ENCODE measurements at regions not wholly inside any gene's neighbourhood (a gene's known extent, or its start where the extent isn't known, plus 50 kb on each side); places are given as distances from the start of the nearest gene placed in this dataset.

DNA sequence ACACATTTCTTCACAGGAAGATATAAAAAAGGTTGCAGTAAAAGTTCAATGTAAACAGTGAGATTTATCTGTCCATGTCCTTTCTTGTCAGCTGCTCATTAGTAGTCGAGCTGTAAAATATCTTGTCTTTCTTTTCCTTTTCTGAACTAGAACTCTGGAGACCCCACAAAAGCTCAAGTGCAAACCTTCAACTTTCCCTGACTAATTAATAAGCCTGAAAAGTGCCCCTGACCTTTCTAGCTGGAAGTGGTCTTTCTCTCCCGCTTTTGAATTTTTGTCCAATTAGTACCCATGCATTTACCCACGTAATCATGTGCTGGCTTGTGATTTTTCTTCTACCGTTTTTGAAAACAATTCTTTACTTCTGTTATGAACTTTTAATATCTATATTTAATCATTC lies 63.6 kb upstream of the EHBP1 start:
- no peak overlapping the region for H3K4ac ChIP-seq (ENCODE audit: low read depth, low read length)
- no peak for ATAC-seq (ENCODE audit: low read depth)
- H3K36me3 ChIP-seq (ENCODE audit: control insufficient read depth, insufficient read depth, low read length): no peaks in the 10 kb centered on the region
- no peak overlapping the region for H3K23ac ChIP-seq (ENCODE audit: low read depth, low read length)
- H3K9ac ChIP-seq (ENCODE audit: low read depth, low read length): no peak overlapping the region
- no peak overlapping the region for H3K56ac ChIP-seq (ENCODE audit: extremely low read depth, insufficient read depth, low read length)
- H2AK9ac ChIP-seq (replicated peaks; ENCODE audit: low read depth, low read length, poor library complexity): no peak overlapping the region
- H2BK120ac ChIP-seq (ENCODE audit: low read depth, low read length): no peak overlapping the region
- dilution Hi-C loops (cut with HindIII; ENCODE audit: low sequenced_read_pairs, unreplicated experiment) (no loop called here), in situ Hi-C loops (cut with MboI; ENCODE audit: low sequenced_read_pairs) (no loop called here), intact Hi-C loops (cut with micrococcal nuclease) (no loop called here)
- H2AK5ac ChIP-seq (ENCODE audit: low read depth, low read length): no peak overlapping the region
- H3K4me2 ChIP-seq (ENCODE audit: low read depth, low read length): no peak overlapping the region; the same call in 1 of the 2 replicates
- ChIA-PET POLR2A (ENCODE audit: unreplicated experiment) (no interaction called here), CTCF (no interaction called here)
- no peaks in the 10 kb centered on the region for H3K9me3 ChIP-seq (ENCODE audit: control insufficient read depth, insufficient read depth, low read length)
- DNase-seq: no peak
- no peak overlapping the region for H4K91ac ChIP-seq (ENCODE audit: insufficient read depth, low read depth, low read length)
- no peak overlapping the region for H3K4me3 ChIP-seq (ENCODE audit: insufficient read depth, low read depth, low read length)
- no peak for TF ChIP-seq CEBPB (IDR thresholded peaks at IDR 0.05; ENCODE audit: low read depth, low read length)
- no peak for TF ChIP-seq CHD1 (IDR thresholded peaks at IDR 0.05; ENCODE audit: low read depth, low read length)
- TF ChIP-seq RCOR1 (IDR thresholded peaks at IDR 0.05; ENCODE audit: insufficient replicate concordance, low read length): no peak
- TF ChIP-seq MAZ (IDR thresholded peaks at IDR 0.05; ENCODE audit: borderline replicate concordance, low read depth, low read length): no peak
- TF ChIP-seq USF2 (IDR thresholded peaks at IDR 0.05; ENCODE audit: low read depth, low read length): no peak
- TF ChIP-seq RAD21 (IDR thresholded peaks at IDR 0.05; ENCODE audit: low read length): no peak
- no peak for TF ChIP-seq ELK1 (IDR thresholded peaks at IDR 0.05; ENCODE audit: borderline replicate concordance, low read depth, low read length)
- no peak for TF ChIP-seq MXI1 (IDR thresholded peaks at IDR 0.05; ENCODE audit: borderline replicate concordance, low read depth, low read length)
- no peak for TF ChIP-seq NFE2L2 (IDR thresholded peaks at IDR 0.05; ENCODE audit: low read depth, low read length)
- TF ChIP-seq FOS (IDR thresholded peaks at IDR 0.05; ENCODE audit: low read depth, low read length): no peak
- TF ChIP-seq POLR2A (IDR thresholded peaks at IDR 0.05; ENCODE audit: low read depth, low read length): no peak
- no peak for TF ChIP-seq MAFK (IDR thresholded peaks at IDR 0.05; ENCODE audit: low read depth, low read length)
- no CpG with 5 or more reads among the region's 4 CpGs for WGBS, 2 experiments (ENCODE audit: extremely low coverage in 2 of 2, insufficient read length in 1 of 2)
- H2BK15ac ChIP-seq (ENCODE audit: low read depth, low read length): no peak overlapping the region
- 0 out of 2 replicates have a peak, but pooled peaks cover 2% of the 10 kb centered on the region for H3K9me1 ChIP-seq (ENCODE audit: insufficient read depth, low read length)
- H2BK20ac ChIP-seq (ENCODE audit: low read depth, low read length): no peak overlapping the region
- BruUV-seq (replicated peaks): no TSS peak
- H3K14ac ChIP-seq (replicated peaks; ENCODE audit: low read depth, low read length): no peak overlapping the region
- H2AFZ ChIP-seq (replicated peaks; ENCODE audit: low read length, poor library complexity): no peak overlapping the region
- H3K18ac ChIP-seq (ENCODE audit: low read depth, low read length): no peak overlapping the region
- no peak overlapping the region for H4K5ac ChIP-seq (ENCODE audit: low read depth, low read length)
- H4K8ac ChIP-seq (ENCODE audit: low read depth in 2 of 2, low read length in 2 of 2): no peak overlapping the region
- no peak overlapping the region for H2BK5ac ChIP-seq (ENCODE audit: low read depth, low read length, poor library complexity, severe bottlenecking)
- H4K20me1 ChIP-seq (ENCODE audit: insufficient read depth, low read length): no peaks in the 10 kb centered on the region
- no peaks in the 10 kb centered on the region for H3K79me1 ChIP-seq (ENCODE audit: low read depth in 1 of 2, low read length in 2 of 2)
- no peak overlapping the region for H3K27ac ChIP-seq (ENCODE audit: insufficient read depth, low read length)
- no peaks in the 10 kb centered on the region; the same call in 1 of the 2 replicates for H3K4me1 ChIP-seq (ENCODE audit: control insufficient read depth, insufficient read depth, low read length)
- H3K27me3 ChIP-seq (ENCODE audit: control insufficient read depth, insufficient read depth, low read length): no peaks in the 10 kb centered on the region

Data from IMR-90 (cell line).